ENCODE measurements at regions not wholly inside any gene's neighbourhood (a gene's known extent, or its start where the extent isn't known, plus 50 kb on each side); places are given as distances from the start of the nearest gene placed in this dataset.

- Histone ChIP-seq H3K27me3 (ENCODE audit: insufficient read depth, low read depth, severe bottlenecking) (no peaks in the 10 kb centered on the region), H3K4me3 (ENCODE audit: low read depth, low read length) (no peak overlapping the region), H3K27ac (no peak overlapping the region), H3K36me3 (no peaks in the 10 kb centered on the region), H3K9me3 (ENCODE audit: severe bottlenecking) (peaks cover 10% of the 10 kb centered on the region)
- DNase-seq = no peak
- TF ChIP-seq, protein P1, sequence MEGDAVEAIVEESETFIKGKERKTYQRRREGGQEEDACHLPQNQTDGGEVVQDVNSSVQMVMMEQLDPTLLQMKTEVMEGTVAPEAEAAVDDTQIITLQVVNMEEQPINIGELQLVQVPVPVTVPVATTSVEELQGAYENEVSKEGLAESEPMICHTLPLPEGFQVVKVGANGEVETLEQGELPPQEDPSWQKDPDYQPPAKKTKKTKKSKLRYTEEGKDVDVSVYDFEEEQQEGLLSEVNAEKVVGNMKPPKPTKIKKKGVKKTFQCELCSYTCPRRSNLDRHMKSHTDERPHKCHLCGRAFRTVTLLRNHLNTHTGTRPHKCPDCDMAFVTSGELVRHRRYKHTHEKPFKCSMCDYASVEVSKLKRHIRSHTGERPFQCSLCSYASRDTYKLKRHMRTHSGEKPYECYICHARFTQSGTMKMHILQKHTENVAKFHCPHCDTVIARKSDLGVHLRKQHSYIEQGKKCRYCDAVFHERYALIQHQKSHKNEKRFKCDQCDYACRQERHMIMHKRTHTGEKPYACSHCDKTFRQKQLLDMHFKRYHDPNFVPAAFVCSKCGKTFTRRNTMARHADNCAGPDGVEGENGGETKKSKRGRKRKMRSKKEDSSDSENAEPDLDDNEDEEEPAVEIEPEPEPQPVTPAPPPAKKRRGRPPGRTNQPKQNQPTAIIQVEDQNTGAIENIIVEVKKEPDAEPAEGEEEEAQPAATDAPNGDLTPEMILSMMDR (IDR thresholded peaks at IDR 0.05; ENCODE audit: low read depth, low read length) = no peak
Measured at GRCh38 chr6:155946860-155947259, 491.2 kb upstream of the NOX3 start.

DNA sequence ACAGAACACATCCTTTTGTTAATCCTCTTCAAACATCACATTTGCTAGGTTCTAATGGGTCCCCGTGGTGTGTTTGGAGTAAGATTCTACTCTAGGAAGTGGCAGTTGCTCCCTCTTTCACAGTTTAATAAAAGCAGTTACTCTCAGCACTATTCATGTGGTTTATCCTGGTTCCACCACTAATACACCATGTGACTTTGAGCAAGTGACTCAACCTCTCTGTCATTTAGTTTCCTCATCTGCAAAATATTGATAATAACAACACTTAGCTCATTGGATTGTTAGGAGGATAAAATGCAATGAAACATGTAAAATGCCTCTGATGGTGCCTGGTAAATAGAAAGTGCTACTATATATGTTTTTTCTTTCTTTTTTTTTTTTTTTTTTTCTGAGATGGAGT is 488.0 kb upstream of the NOX3 start:
- H3K36me3 ChIP-seq = no peaks in the 10 kb centered on the region
- no peak for DNase-seq
- no peak overlapping the region for H3K4me3 ChIP-seq (ENCODE audit: low read depth, low read length)
- peaks cover 10% of the 10 kb centered on the region for H3K9me3 ChIP-seq (ENCODE audit: severe bottlenecking)
- TF ChIP-seq, protein P1 (IDR thresholded peaks at IDR 0.05; ENCODE audit: low read depth, low read length) = no peak
- H3K27me3 ChIP-seq (ENCODE audit: insufficient read depth, low read depth, severe bottlenecking) = no peaks in the 10 kb centered on the region
- H3K27ac ChIP-seq = no peak overlapping the region

DNA sequence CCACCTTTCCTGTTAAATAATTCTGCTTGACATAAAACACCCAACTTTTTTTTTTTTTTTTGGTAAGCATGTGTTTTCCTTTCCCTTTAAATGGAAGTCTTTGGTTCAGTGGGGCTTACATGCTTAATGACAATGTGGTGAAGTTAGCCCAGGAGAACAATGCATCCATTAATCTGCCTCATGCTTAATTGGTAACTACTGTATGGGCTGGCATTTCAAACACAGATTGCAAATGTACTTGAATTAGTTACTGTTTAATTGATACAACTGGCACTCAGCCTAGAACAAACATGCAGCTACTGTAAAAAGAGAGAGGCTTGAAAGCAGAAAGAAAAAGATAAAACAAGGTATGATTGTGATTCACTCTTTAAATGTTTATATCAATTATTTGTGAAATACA is 483.6 kb upstream of the NOX3 start:
- no peak for DNase-seq
- Histone ChIP-seq H3K9me3 (ENCODE audit: severe bottlenecking) (no peaks in the 10 kb centered on the region), H3K27ac (no peak overlapping the region), H3K4me3 (ENCODE audit: low read depth, low read length) (no peak overlapping the region), H3K36me3 (no peaks in the 10 kb centered on the region), H3K27me3 (ENCODE audit: insufficient read depth, low read depth, severe bottlenecking) (no peaks in the 10 kb centered on the region)
- TF ChIP-seq, protein P1 (IDR thresholded peaks at IDR 0.05; ENCODE audit: low read depth, low read length) = no peak

GRCh38 chr6:155936551-155936950 is 480.9 kb upstream of the NOX3 start:
- Histone ChIP-seq H3K36me3 (no peaks in the 10 kb centered on the region), H3K4me3 (ENCODE audit: low read depth, low read length) (no peak overlapping the region), H3K9me3 (ENCODE audit: severe bottlenecking) (no peaks in the 10 kb centered on the region), H3K27ac (no peak overlapping the region), H3K27me3 (ENCODE audit: insufficient read depth, low read depth, severe bottlenecking) (no peaks in the 10 kb centered on the region)
- TF ChIP-seq, protein P1 (IDR thresholded peaks at IDR 0.05; ENCODE audit: low read depth, low read length) = no peak
- no peak for DNase-seq

GRCh38 chr6:155936127-155936526 is 480.5 kb upstream of the NOX3 start:
- no peak overlapping the region for H3K27ac ChIP-seq
- no peaks in the 10 kb centered on the region for H3K27me3 ChIP-seq (ENCODE audit: insufficient read depth, low read depth, severe bottlenecking)
- no peak for DNase-seq
- TF ChIP-seq, protein P1 (IDR thresholded peaks at IDR 0.05; ENCODE audit: low read depth, low read length) = no peak
- no peaks in the 10 kb centered on the region for H3K36me3 ChIP-seq
- H3K9me3 ChIP-seq (ENCODE audit: severe bottlenecking) = no peaks in the 10 kb centered on the region
- H3K4me3 ChIP-seq (ENCODE audit: low read depth, low read length) = no peak overlapping the region

DNA sequence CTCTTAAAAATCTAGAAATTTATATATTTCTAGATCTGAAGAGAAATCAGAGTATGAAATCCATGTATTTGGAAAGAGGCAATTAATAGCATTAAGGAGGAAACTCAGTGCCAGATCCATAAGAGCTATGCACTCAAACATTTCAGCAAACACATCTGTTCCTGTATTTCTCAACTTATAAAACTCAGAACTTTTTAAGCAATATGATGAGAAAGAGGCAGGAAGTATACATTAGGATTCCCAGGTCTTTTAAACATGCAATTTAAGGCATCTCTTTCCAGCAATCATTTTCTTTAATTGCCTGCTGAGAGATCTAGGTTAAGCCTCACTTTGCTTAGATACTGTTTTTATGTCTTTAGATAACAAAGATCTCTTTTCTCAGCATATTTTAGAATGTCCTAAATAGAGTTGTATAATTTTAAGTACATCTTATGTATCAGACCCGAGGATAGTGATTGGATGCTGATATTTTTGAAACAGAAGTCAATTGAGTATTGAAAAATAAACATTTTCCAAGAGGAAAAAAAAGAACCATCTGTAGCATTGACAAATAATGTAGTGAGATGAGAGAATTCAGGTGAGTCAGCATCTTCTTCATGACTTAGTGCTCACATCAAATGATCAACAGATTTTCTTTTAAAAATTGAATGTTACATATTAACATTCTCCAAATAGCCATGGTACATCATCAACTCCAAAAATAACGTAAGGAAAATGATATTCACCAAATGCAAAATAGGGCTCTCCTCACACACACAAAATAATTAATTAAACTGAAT is 461.4 kb upstream of the NOX3 start:
- Histone ChIP-seq H3K27me3 (ENCODE audit: insufficient read depth, low read depth, severe bottlenecking) (no peaks in the 10 kb centered on the region), H3K4me3 (ENCODE audit: low read depth, low read length) (no peak overlapping the region), H3K27ac (no peak overlapping the region), H3K9me3 (ENCODE audit: severe bottlenecking) (no peaks in the 10 kb centered on the region), H3K36me3 (no peaks in the 10 kb centered on the region)
- DNase-seq = no peak
- TF ChIP-seq, protein P1 (IDR thresholded peaks at IDR 0.05; ENCODE audit: low read depth, low read length) = no peak

Data from WERI-Rb-1 (cell line).